Mammary epithelial cell (primary cell): ENCODE measurements at regions not wholly inside any gene's neighbourhood (a gene's known extent, or its start where the extent isn't known, plus 50 kb on each side); places are given as distances from the start of the nearest gene placed in this dataset.

Source experiments
- CTCF ChIP-seq, 2 donors: IDR thresholded peaks in 1 of 2; conservative IDR thresholded peaks in 1 of 2; 2 replicates each; pipeline ENCODE4 v1.5.1; 2011 to 2012; ENCODE audit warnings: inconsistent platforms in 2 of 2, low read length in 2 of 2, mild to moderate bottlenecking in 2 of 2, control low read depth in 1 of 2, low read depth in 1 of 2; ENCODE audit not compliant: insufficient read depth in 1 of 2; ENCODE audit errors: extremely low read depth in 1 of 2
- EZH2 ChIP-seq: IDR thresholded peaks from 2 replicates; pipeline ENCODE4 v1.6.1; 2012; ENCODE audit warnings: low read length, inconsistent platforms, borderline replicate concordance

DNA sequence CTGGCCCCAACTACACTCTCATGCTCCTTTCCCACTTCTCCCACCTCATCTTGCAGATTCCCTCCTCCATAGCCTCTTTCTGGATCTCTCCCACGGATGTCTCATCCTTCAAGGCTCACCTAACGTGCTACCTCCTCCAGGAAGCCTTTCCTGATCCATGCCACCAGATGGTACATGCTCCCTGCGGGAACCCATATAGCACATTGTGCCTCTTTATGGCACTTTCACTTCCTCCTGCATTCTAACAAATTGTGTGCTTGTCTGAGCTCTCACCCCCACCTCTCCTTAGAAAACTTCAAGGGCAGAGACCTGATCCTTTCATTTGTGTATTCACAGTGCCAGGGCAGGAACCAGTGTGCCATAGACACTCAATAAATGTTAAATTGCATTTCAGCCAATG lies 63.0 kb downstream of the HES1 start:
- TF ChIP-seq CTCF (conservative IDR thresholded peaks at IDR 0.05 in 1 of 2, IDR thresholded peaks at IDR 0.05 in 1 of 2; ENCODE audit: extremely low read depth in 1 of 2, insufficient read depth in 1 of 2, low read depth in 1 of 2, low read length in 2 of 2) = no peak
- no peak for TF ChIP-seq EZH2
